Natural killer cell (primary cell): ENCODE measurements at regions not wholly inside any gene's neighbourhood (a gene's known extent, or its start where the extent isn't known, plus 50 kb on each side); places are given as distances from the start of the nearest gene placed in this dataset.

Experiments used
- ATAC-seq, 3 donors: fragments of 150-1000 bp in 2 of 3; fragments of 200-7000 bp in 1 of 3; cut with Tn5 transposase; 1 replicate in 1 of 3; 2 replicates in 2 of 3; pipeline ENCODE4 v1.10.0; 2021; ENCODE audit warnings: mild to moderate bottlenecking in 2 of 3, moderate library complexity in 2 of 3
- DNase-seq, 2 donors: peaks; one replicate each; pipeline versions ENCODE4 v3.0.0 to v3.0.0-alpha.2; 2013 to 2021; ENCODE audit warnings: mixed read lengths in 1 of 2
- H3K27ac ChIP-seq: one replicate; pipeline ENCODE4 v1.5.1; 2013; ENCODE audit warnings: mild to moderate bottlenecking, low read length
- H3K27me3 ChIP-seq: one replicate; pipeline ENCODE4 v1.6.1; 2013; ENCODE audit warnings: low read length; ENCODE audit not compliant: control insufficient read depth, insufficient read depth
- H3K36me3 ChIP-seq: one replicate; pipeline ENCODE4 v1.6.1; 2013; ENCODE audit warnings: low read length; ENCODE audit not compliant: control insufficient read depth, insufficient read depth
- H3K4me1 ChIP-seq: one replicate; pipeline ENCODE4 v1.6.1; 2013; ENCODE audit warnings: low read length; ENCODE audit not compliant: control insufficient read depth, insufficient read depth
- H3K4me3 ChIP-seq: one replicate; pipeline ENCODE4 v1.5.1; 2013; ENCODE audit warnings: low read length
- H3K9me3 ChIP-seq: one replicate; pipeline ENCODE4 v1.6.1; 2013; ENCODE audit warnings: low read length; ENCODE audit not compliant: control insufficient read depth, insufficient read depth
- H3K27ac Mint-ChIP-seq, 2 donors: one replicate each; pipeline ENCODE4 v1.8.0; 2022; ENCODE audit warnings: mild to moderate bottlenecking in 2 of 2, mixed read lengths in 2 of 2, moderate library complexity in 1 of 2
- H3K27me3 Mint-ChIP-seq, 2 donors: one replicate each; pipeline ENCODE4 v1.8.0; 2022; ENCODE audit warnings: low read depth in 2 of 2, mixed read lengths in 2 of 2
- H3K36me3 Mint-ChIP-seq: one replicate; pipeline ENCODE4 v1.8.0; 2022; ENCODE audit warnings: mixed read lengths
- H3K4me1 Mint-ChIP-seq, 2 donors: one replicate each; pipeline ENCODE4 v1.8.0; 2022; ENCODE audit warnings: mixed read lengths in 2 of 2
- H3K4me3 Mint-ChIP-seq: one replicate; pipeline ENCODE4 v1.8.0; 2022; ENCODE audit warnings: mild to moderate bottlenecking, moderate library complexity, mixed read lengths
- H3K9me3 Mint-ChIP-seq, 2 donors: one replicate each; pipeline ENCODE4 v1.8.0; 2022; ENCODE audit warnings: mixed read lengths in 2 of 2
- WGBS: methylation state at CpG from one replicate; pipeline ENCODE4 v1.1.7; 2013; ENCODE audit warnings: missing lambda C conversion rate; ENCODE audit not compliant: insufficient coverage; 5-methylcytosine and 5-hydroxymethylcytosine counted together
- intact Hi-C: fragments of 100-400 bp; cut with micrococcal nuclease; formaldehyde crosslinking; loops from one replicate; pipeline ENCODE4 v1.14.2; 2022
- TF ChIP-seq, protein P1 (sequence below): fragments of 200-600 bp; IDR thresholded peaks from one replicate; pipeline ENCODE4 v1.8.0; 2022; ENCODE audit warnings: antibody characterized with exemption

GRCh38 chr5:145166110-145166509 is 669.0 kb downstream of the PRELID2 start:
- 76% methylated on average over 4 of the region's 5 CpGs for WGBS
- no peak overlapping the region for H3K27ac Mint-ChIP-seq

DNA sequence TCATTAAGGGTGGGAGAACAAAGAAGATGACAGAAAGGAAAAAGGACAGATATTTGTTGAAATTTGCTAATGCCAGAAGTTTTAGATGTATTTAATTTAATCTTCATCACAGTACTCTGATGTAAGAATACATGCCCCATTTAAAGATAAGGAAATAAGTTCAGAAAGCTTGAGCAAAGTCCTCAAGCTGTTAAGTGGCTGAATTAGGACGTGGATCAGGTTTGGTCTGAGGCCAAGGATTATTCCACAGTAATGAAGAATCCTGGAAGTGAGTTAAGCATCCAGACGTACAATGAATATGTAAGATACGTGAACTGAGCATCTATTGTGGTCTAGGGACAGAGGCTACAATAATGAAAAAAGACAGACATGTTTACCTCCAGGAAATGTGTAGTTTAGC is 671.3 kb downstream of the PRELID2 start:
- no peaks in the 10 kb centered on the region for H3K36me3 ChIP-seq
- Mint-ChIP-seq H3K4me3 (no peak overlapping the region), H3K27me3 (no peaks in the 10 kb centered on the region), H3K9me3 (peaks cover 11 to 19% of the 10 kb centered on the region in 2 donors), H3K27ac (no peak overlapping the region), H3K4me1 (no peaks in the 10 kb centered on the region), H3K36me3 (no peaks in the 10 kb centered on the region)
- H3K4me3 ChIP-seq, result no peak overlapping the region
- no peaks in the 10 kb centered on the region for H3K27me3 ChIP-seq
- H3K9me3 ChIP-seq, result no peaks in the 10 kb centered on the region
- no peak for DNase-seq
- intact Hi-C loops, result no loop called here
- TF ChIP-seq, protein P1, sequence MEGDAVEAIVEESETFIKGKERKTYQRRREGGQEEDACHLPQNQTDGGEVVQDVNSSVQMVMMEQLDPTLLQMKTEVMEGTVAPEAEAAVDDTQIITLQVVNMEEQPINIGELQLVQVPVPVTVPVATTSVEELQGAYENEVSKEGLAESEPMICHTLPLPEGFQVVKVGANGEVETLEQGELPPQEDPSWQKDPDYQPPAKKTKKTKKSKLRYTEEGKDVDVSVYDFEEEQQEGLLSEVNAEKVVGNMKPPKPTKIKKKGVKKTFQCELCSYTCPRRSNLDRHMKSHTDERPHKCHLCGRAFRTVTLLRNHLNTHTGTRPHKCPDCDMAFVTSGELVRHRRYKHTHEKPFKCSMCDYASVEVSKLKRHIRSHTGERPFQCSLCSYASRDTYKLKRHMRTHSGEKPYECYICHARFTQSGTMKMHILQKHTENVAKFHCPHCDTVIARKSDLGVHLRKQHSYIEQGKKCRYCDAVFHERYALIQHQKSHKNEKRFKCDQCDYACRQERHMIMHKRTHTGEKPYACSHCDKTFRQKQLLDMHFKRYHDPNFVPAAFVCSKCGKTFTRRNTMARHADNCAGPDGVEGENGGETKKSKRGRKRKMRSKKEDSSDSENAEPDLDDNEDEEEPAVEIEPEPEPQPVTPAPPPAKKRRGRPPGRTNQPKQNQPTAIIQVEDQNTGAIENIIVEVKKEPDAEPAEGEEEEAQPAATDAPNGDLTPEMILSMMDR, result no peak
- 72% methylated on average over 3 of the region's 3 CpGs for WGBS
- no peaks in the 10 kb centered on the region for H3K4me1 ChIP-seq
- no peak for ATAC-seq
- H3K27ac ChIP-seq, result no peak overlapping the region

More at GRCh38 chr5:145166110-145166509, 669.0 kb downstream of the PRELID2 start:
- Histone ChIP-seq H3K36me3 (no peaks in the 10 kb centered on the region), H3K4me1 (no peaks in the 10 kb centered on the region), H3K9me3 (no peaks in the 10 kb centered on the region), H3K4me3 (no peak overlapping the region), H3K27ac (no peak overlapping the region), H3K27me3 (no peaks in the 10 kb centered on the region)
- TF ChIP-seq, protein P1, result no peak
- no peaks in the 10 kb centered on the region for H3K36me3 Mint-ChIP-seq
- DNase-seq (no peak), ATAC-seq (no peak)
- intact Hi-C loops, result no loop called here
- no peaks in the 10 kb centered on the region for H3K4me1 Mint-ChIP-seq
- peaks cover 15 to 16% of the 10 kb centered on the region in 2 donors for H3K9me3 Mint-ChIP-seq
- H3K27me3 Mint-ChIP-seq, result no peaks in the 10 kb centered on the region
- no peak overlapping the region for H3K4me3 Mint-ChIP-seq

DNA sequence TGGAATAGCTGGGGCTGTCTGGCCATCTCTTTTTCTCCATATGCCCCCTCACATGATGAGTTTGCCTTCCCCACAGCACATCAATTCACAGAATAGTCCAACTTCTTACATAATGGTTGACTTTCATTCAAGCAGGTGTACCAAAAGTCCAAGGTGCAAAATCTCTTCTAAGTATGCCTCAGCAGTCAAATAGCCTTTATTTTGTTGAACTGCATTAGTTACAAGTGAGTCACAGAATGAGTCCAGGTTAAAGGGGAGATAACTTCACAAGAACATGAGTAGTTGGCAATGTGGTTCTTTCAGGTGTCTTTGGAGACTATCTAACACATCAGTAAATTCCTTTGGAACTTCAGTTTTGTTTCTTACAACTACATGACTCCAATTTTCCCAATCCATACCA is 672.5 kb downstream of the PRELID2 start:
- no peak for ATAC-seq
- H3K9me3 Mint-ChIP-seq, result peaks cover 11 to 18% of the 10 kb centered on the region in 2 donors
- TF ChIP-seq, protein P1, result no peak

GRCh38 chr5:145161391-145161790 is 673.8 kb downstream of the PRELID2 start:
- H3K27ac Mint-ChIP-seq, result no peak overlapping the region
- WGBS, result 71% methylated on average over 3 of the region's 3 CpGs
- H3K36me3 Mint-ChIP-seq, result no peaks in the 10 kb centered on the region
- no peak overlapping the region for H3K4me3 Mint-ChIP-seq
- H3K4me1 Mint-ChIP-seq, result no peaks in the 10 kb centered on the region
- no peaks in the 10 kb centered on the region for H3K4me1 ChIP-seq
- H3K27me3 Mint-ChIP-seq, result no peaks in the 10 kb centered on the region
- ATAC-seq (no peak), DNase-seq (no peak)
- TF ChIP-seq, protein P1, result no peak
- H3K9me3 Mint-ChIP-seq, result peaks cover 8 to 15% of the 10 kb centered on the region in 2 donors
- H3K27me3 ChIP-seq, result no peaks in the 10 kb centered on the region
- intact Hi-C loops, result no loop called here
- no peaks in the 10 kb centered on the region for H3K36me3 ChIP-seq
- no peak overlapping the region for H3K4me3 ChIP-seq
- H3K9me3 ChIP-seq, result no peaks in the 10 kb centered on the region
- H3K27ac ChIP-seq, result no peak overlapping the region

More for the DNA sequence above, 672.5 kb downstream of the PRELID2 start:
- Mint-ChIP-seq H3K4me1 (no peaks in the 10 kb centered on the region), H3K27ac (no peak overlapping the region), H3K27me3 (no peaks in the 10 kb centered on the region), H3K36me3 (no peaks in the 10 kb centered on the region), H3K4me3 (no peak overlapping the region)
- Histone ChIP-seq H3K27me3 (no peaks in the 10 kb centered on the region), H3K9me3 (no peaks in the 10 kb centered on the region), H3K36me3 (no peaks in the 10 kb centered on the region), H3K4me3 (no peak overlapping the region), H3K4me1 (no peaks in the 10 kb centered on the region), H3K27ac (no peak overlapping the region)
- intact Hi-C loops, result no loop called here
- no peak for DNase-seq
